ENCODE measurements at regions not wholly inside any gene's neighbourhood (a gene's known extent, or its start where the extent isn't known, plus 50 kb on each side); places are given as distances from the start of the nearest gene placed in this dataset.

DNA sequence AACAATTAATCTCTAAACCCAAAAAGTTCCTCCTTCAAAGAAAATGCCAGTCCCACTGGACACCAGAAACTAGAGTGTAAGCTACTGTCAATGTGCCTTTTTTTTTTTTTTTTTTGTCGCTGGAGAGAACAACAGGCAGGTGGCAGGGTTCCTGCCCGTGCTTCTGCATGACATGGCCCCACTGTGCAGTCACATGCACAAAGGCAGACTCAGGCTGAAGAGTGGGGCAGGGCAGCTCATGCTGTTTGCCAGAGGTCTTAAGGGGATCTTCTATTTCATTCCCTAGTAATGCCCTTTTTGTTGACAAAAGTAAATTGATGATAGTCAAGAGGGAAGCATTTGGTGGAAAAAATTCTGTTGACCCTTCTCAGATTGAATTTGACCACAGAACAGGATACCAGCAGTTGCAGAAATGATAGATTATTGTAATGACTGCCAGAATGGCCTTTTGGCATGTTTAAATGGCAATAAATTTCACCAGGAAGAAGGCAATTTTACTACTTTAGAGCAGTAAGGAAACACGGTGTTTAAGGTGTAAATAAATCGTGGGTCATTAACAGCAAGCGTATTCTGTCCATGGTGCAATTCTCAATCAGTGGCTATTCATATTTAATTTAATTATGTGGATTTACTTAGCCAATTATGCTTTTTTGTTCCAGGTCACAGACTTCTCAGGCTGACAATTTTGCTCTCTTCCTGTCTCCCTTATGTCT is 80.9 kb downstream of the NKX6-1 start:
- H4K5ac ChIP-seq (ENCODE audit: insufficient read length, low read depth, low read length), result no peak overlapping the region
- H3T11ph ChIP-seq (ENCODE audit: low read length), result no peak overlapping the region
- H2BK120ac ChIP-seq (ENCODE audit: low read depth, low read length, poor library complexity, severe bottlenecking), result no peak overlapping the region
- H2AK5ac ChIP-seq (ENCODE audit: insufficient read length, low read length), result no peak overlapping the region
- DNase-seq, result no peak
- H2BK20ac ChIP-seq (ENCODE audit: low read depth, low read length, poor library complexity, severe bottlenecking), result no peak overlapping the region
- H4K91ac ChIP-seq (ENCODE audit: insufficient read length, low read depth, low read length), result no peak overlapping the region
- no peaks in the 10 kb centered on the region for H3K9me3 Mint-ChIP-seq
- no peak overlapping the region for H3K9ac ChIP-seq (ENCODE audit: extremely low read depth, insufficient read length, low read length)
- H3K23ac ChIP-seq (ENCODE audit: insufficient read length, low read depth, low read length), result no peak overlapping the region
- no CpG with 5 or more reads among the region's 5 CpGs for WGBS (ENCODE audit: extremely low coverage, insufficient read length, low lambda C conversion rate)
- no peak overlapping the region for H3K14ac ChIP-seq (ENCODE audit: insufficient read depth, low read length)
- no peak overlapping the region for H4K8ac ChIP-seq (replicated peaks; ENCODE audit: insufficient read length, low read depth, low read length)
- H3K4me2 ChIP-seq (ENCODE audit: insufficient read depth, insufficient read length, low read length), result no peak overlapping the region
- H2BK5ac ChIP-seq (ENCODE audit: insufficient read length, low read length), result no peak overlapping the region
- H3K79me1 ChIP-seq (ENCODE audit: insufficient read depth, low read depth, low read length, poor library complexity, severe bottlenecking), result no peaks in the 10 kb centered on the region
- no peak overlapping the region for H2AFZ ChIP-seq (ENCODE audit: low read length)
- no peak overlapping the region for H3K27ac Mint-ChIP-seq
- no peaks in the 10 kb centered on the region for H4K20me1 ChIP-seq (ENCODE audit: control insufficient read depth, insufficient read depth, insufficient read length)
- no peaks in the 10 kb centered on the region for H3K23me2 ChIP-seq (ENCODE audit: insufficient read length, low read depth, low read length, poor library complexity, severe bottlenecking)
- no peak overlapping the region for H3K4ac ChIP-seq (ENCODE audit: low read depth, low read length)
- H3K27me3 Mint-ChIP-seq (ENCODE audit: low read depth), result peaks cover 2% of the 10 kb centered on the region; the same call in 1 of the 2 replicates
- no peak overlapping the region for H3K18ac ChIP-seq (ENCODE audit: insufficient read length, low read depth, low read length)
- no peak overlapping the region for H2BK15ac ChIP-seq (ENCODE audit: low read depth, low read length)
- no peaks in the 10 kb centered on the region for H3K36me3 Mint-ChIP-seq (ENCODE audit: insufficient read depth in 1 of 3, low read depth in 3 of 3)
- H3K4me1 Mint-ChIP-seq, result peaks cover 12 to 25% of the 10 kb centered on the region in 2 experiments
- H3K4me1 ChIP-seq (ENCODE audit: insufficient read depth, low read length), result no peaks in the 10 kb centered on the region
- H2BK12ac ChIP-seq (ENCODE audit: insufficient read length, low read depth, low read length), result no peak overlapping the region
- H3K27me3 ChIP-seq (ENCODE audit: insufficient read depth, low read length), result no peaks in the 10 kb centered on the region
- no peaks in the 10 kb centered on the region for H3K79me2 ChIP-seq (ENCODE audit: insufficient read depth, low read length)
- H3K56ac ChIP-seq (ENCODE audit: insufficient read length, low read depth, low read length), result no peak overlapping the region
- TF ChIP-seq, protein P1, sequence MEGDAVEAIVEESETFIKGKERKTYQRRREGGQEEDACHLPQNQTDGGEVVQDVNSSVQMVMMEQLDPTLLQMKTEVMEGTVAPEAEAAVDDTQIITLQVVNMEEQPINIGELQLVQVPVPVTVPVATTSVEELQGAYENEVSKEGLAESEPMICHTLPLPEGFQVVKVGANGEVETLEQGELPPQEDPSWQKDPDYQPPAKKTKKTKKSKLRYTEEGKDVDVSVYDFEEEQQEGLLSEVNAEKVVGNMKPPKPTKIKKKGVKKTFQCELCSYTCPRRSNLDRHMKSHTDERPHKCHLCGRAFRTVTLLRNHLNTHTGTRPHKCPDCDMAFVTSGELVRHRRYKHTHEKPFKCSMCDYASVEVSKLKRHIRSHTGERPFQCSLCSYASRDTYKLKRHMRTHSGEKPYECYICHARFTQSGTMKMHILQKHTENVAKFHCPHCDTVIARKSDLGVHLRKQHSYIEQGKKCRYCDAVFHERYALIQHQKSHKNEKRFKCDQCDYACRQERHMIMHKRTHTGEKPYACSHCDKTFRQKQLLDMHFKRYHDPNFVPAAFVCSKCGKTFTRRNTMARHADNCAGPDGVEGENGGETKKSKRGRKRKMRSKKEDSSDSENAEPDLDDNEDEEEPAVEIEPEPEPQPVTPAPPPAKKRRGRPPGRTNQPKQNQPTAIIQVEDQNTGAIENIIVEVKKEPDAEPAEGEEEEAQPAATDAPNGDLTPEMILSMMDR (conservative IDR thresholded peaks at IDR 0.05), result no peak
- no peak overlapping the region for H3K27ac ChIP-seq (ENCODE audit: insufficient read length, low read depth, low read length)
- no peaks in the 10 kb centered on the region for H3K9me3 ChIP-seq (ENCODE audit: control insufficient read depth, low read depth, low read length)
- no peak overlapping the region for H3K4me3 Mint-ChIP-seq
